HL-60 (cell line): ENCODE measurements at regions not wholly inside any gene's neighbourhood (a gene's known extent, or its start where the extent isn't known, plus 50 kb on each side); places are given as distances from the start of the nearest gene placed in this dataset.

ENCODE experiments used
- POLR2AphosphoS5 ChIP-seq: IDR thresholded peaks from 2 replicates; pipeline ENCODE4 v1.6.1; 2012; ENCODE audit warnings: low read depth
- SPI1 ChIP-seq: IDR thresholded peaks from 2 replicates; pipeline ENCODE4 v1.6.1; 2012; ENCODE audit warnings: low read depth, mild to moderate bottlenecking, borderline replicate concordance

DNA sequence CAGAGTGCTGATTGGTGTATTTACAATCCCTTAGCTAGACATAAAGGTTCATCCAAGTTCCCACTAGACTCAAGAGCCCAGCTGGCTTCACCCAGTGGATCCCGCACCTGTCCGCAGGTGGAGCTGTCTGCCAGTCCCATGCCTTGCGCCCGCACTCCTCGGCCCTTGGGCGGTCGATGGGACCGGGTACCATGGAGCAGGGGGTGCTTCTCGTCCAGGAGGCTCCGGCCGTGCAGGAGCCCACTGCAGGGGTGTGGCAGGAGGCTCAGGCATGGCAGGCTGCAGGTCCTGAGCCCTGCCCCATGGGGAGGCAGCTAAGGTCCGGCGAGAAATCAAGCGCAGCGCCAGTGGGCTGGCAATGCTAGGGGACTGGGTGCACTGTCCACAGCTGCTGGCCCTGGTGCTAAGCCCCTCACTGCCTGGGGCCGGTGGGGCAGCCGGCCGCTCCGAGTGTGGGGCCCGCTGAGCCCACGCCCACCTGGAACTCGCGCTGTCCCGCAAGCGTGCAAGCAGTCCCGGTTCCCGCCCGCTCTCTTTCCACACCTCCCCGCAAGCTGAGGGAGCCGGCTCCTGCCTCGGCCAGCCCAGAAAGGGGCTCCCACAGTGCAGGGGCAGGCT is 1206.3 kb downstream of the OTOL1 start:
- TF ChIP-seq SPI1 (no peak), POLR2AphosphoS5 (no peak)
